Activated CD4-positive, CD25-positive, alpha-beta regulatory T cell treated with anti-CD3 and anti-CD28 coated beads, Interleukin-2, amount 50 U/mL, for 24 hours (primary cell): ENCODE measurements at regions not wholly inside any gene's neighbourhood (a gene's known extent, or its start where the extent isn't known, plus 50 kb on each side); places are given as distances from the start of the nearest gene placed in this dataset.
"Not testable (repeated sequence)": the region's sequence is repeated elsewhere in the genome, so short reads cannot be mapped to it uniquely, and the experiment has no call there.

Source experiments
- ATAC-seq, 2 donors: fragments of 150-1000 bp; cut with Tn5 transposase; one replicate each; pipeline ENCODE4 v1.10.0; 2021; ENCODE audit warnings: mild to moderate bottlenecking in 1 of 2, moderate library complexity in 1 of 2

DNA sequence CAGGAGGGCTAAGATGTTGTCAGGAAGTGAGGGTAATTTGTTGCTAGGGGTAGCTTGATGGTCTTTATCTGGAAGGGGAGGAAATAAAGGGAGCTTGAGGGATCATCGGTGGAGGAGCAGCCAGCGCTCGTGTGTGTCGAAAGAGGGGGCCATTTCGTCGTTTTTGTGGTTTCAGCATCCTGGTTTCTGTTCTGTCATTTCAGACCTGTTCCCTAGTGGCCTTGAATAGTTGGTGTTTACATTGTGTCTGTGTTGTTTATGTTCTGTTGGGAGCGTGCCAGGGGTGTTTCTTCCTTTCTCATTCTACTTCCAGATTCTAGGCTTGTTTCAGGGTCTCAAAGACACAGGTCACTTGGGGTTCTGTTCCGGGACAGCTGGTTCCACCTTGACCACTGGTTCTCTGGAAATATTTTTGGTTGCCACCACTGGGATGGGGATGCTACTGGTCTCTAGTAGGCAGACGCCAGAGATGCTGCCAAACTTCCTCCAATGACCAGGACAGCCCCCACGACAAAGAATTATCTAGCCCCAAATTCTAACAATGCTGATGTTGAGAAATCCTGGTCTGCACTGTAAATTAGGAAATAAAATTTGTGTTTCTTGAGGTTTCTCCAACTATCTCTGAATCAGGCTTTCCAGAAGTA is 113.9 kb upstream of the NAA20 start:
- ATAC-seq: peak in 1 of 2 donors; percentile 24

DNA sequence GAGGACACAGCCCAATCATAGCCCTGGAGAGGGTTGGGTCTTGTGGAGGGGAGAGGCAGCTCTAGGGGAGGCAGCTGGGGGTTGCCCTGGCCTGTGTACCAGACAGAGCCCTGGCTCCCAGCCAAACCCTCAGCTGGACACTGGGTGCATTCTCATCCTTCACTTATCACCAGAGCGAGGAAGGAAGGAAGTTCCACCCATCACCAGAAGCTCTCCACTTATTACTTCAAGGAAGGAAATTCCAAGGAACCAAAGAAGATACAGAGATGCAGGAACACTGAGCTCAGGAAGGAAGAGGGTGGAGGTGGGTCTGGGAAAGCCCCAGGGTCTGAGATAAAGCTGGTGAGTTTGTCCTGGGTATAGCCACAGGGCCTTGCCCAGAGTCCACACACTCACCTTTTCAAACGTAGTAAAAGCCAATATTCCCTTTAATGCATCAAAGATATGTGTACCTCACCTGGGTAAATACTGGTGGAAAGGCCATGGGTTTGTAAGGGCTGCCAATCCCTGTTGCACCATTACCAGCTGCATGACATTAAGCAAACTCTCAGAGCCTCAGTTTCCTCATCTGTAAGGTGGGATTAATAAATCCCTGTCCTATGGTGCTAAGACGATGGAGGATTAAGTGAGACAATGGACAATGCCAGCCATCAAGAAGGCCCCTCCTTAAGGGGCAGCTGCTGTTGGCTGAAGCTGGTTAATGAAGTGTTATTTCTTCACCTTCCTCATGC is 109.7 kb upstream of the NAA20 start:
- no peak for ATAC-seq

DNA sequence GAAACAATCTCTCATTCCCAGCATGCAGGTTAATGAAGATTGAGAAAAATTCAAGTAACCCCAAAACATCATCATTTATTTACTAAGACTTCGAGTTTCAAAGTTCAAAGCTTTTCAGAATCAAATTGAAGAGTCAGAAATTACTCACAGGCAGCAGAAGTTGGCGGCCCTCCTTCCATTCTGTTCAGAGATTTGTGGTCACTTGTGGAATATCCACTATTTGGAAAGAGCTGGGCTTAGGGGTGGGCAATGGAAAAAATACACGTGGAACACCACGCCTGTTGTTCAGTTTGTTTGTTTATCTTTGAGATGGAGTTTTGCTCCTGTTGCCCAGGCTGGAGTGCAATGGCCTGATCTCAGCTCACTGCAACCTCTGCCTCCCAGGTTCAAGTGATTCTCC is 108.6 kb upstream of the NAA20 start:
- no peak for ATAC-seq

DNA sequence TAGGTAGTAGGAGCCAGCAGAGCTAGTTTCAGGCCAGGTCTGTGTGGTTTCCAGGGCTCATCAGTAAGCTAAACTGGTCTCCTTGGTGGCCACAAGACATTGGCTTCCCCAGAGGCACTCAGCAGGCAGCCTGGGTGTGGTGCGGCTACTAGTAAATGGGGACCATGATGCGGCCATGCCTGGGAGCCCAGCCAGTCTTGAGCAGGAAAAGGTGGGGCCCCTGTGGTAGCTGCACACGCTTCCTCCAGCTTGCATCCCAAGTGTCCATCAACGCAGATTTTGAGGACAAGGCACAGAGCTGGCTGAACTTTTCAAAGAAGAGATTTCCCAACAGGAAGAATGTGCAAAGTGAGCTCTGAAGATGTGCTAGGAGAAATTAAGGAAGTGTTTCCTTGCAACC is 107.4 kb upstream of the NAA20 start:
- ATAC-seq: no peak

DNA sequence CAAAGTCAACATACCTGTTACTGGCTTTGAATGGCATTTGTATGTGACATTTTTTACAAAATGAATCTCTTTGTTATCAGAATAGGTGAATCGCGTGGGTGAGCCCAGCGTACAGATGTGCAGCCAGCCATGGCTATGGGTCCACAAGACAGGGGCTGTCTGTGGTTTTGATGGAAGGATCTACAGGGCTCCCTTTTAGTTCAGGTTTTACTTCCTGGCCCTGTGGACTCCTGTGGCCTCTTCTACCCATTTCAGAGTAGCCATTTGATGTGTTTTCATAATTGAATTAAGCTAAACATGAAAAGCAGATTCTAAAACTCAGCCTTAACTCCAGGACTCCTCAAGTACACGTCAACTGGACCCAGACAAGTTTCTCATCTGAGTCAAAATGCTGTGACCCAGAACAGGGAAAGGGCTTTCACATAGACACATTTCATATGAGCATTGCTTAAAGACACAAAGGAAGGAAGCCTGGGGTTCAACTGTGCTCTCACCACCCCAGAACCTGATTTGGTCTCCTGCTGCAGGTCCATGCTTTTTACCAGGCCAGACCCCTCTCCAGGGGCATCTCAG is 105.3 kb upstream of the NAA20 start:
- no peak for ATAC-seq

DNA sequence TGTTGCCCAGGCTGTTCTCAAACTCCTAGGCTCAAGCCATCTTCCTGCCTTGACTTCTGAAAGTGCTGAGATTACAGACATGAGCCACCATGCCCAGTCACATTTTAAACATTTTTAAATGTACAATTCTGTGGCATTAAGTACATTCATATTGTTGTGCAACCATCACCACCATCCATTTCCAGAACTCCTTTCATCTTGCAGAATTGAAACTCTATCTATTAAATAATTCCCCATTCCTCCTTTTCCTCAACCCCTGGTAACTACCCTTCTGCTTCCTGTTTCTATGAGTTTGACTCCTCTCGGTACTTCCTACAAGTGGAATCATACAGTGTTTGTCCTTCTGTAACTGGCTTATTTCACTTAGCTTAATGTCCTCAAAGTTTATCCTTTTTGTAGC is 103.8 kb upstream of the NAA20 start:
- ATAC-seq: no peak

DNA sequence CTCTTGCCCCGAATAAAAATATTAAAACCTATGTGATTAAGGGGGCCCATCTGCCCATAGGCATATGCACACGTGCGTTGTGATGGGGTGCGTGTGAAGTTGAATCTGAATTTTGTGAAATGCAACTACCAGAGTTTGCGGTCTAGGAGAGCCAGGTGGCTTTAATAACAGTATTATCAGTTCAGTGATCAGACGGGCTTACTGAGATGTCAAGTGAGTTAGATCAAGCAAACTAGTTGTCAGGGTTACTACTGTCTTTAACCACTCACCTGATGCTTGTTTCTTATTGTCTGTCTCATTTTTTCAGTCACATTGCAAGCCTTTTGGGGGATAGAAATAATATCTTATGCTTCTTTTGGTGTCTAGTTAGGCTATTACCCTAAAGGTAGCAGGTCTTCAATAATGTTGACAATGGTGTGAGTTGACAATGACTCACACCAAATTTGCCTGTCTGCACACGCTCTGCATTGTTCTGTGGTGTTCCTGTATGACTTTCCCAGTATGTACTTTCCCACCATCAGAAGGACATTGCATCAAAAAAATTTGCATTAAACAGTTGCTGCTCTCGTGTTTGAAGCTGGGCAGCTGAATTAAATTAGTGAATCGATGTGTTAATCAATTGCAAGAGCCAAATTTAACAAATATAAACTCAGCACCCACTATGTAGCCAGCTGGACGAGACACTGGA is 103.1 kb upstream of the NAA20 start:
- ATAC-seq: no peak

DNA sequence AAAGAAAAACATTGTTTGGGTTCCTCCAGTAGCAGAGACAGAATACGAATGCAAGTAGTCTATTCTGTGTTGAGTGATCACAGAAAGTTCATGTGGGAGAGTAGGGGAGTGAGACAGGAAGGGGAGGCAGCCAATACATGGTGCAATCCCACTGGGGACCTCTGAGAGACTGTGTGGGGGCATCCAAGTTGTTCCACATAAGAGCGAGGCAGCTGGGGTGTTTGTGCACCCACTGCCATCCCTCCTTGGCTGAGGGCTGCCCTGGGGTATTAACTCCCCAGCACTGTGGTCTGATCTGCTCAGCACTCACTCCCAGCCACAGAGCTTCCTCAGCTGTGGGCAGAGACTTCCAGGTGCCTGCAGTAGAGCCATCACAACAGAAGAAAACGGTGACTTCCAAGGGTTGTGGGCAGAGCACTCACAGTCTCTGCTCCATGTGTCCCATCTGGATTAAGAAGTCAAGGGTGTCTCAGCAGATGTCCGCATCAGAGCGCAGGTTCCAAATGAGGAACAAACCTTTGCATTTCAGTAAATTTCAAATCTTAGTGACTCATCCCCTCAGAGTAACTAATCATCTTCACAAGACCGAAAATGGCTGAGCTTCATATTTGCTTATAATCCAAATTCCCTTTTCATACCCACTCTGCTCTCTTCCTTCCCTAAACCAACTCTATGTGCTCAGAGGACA is 101.9 kb upstream of the NAA20 start:
- no peak for ATAC-seq

DNA sequence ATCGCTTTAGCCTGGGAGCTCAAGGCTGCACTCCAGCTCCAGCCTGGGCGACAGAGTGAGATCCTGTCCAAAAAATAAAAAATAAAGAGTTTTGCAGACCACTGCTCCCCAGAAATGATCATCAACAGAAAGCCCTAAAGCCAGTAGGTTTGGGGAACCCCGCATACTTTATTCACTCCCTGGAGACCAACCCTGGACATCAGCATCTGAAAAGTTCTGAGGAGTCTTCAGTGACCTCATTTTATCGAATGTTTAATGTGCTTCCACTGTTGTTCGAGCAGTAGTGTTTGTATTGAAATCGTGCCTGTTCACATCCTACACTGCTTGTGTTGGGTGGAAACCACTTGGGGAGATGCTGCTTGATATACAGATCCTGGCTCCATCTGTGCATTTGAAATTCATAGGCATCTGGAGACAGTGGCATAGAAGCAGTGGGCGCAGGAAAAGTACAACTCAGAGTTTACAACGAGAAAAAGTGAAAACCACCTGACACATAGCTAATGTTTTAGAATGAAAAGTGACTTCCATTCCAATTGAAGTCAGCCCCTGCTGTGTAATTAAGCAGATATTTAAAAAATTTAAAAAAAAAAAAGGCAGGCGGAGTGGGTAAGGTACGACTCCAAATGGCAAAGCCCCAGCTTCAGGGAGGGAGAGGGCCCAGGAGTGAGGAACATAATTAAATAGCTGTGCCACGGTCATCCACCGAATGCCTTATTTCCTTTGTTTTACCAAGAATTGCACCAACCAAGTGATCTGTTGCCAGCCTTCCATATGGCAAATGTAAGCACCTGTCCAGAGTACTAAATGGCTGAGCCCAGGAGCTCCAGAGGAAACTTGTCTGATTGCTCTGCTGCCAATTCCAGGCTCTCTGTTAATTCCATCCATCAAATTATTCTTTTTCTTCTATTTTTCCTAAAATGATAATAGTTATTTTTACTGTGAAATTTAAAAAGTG is 100.4 kb upstream of the NAA20 start:
- no peak for ATAC-seq

DNA sequence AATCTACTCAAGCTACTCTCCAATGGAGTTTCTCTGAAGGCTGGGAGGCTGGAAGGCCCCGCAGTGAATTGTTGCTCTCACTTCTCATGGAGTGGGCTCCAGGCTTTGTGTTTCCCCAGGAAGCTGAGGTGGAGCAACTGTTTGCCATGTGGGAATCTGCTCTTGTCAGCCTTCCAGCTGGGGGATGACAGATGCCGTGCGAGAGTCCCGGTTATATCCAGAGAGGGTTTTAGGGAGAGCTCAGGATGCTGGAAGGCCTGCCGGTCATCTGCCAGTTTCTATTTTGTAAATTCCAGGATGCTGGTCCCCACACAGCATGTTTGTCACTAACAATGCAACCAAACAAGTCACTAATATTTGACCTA is 98.2 kb upstream of the NAA20 start:
- no peak for ATAC-seq

DNA sequence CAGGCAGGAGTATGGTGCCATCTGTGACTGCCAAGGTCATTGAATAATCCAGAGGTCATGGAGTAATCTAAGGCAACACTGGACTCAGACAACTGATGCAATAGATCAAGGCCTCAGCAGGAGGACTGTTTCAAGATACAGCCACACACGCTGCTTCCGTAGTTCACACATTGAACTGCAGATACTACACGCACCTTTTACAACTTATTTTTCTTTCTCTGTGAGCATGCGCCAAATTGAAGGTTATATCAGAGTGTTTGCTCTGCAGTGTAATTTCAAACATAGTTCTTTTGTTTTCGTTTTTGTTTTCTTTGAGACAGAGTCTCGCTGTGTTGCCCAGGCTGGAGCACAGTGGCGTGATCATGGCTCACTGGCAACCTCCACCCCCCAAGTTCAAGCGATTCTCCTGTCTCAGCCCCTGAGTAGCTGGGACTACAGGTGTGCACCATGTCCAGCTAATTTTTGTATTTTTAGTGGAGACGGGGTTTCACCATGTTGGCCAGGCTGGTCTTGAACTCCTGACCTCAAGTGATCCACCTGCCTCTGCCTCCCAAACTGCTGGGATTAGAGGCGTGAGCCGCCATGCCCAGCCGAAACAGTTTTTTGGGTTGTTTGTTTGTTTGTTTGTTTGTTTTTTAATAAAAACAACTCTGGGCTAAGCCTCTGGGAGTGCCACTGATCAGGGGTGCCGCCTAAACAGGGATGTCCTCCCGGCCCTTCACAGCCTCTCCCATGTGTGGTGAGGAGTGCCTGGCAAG is 96.6 kb upstream of the NAA20 start:
- no peak for ATAC-seq

DNA sequence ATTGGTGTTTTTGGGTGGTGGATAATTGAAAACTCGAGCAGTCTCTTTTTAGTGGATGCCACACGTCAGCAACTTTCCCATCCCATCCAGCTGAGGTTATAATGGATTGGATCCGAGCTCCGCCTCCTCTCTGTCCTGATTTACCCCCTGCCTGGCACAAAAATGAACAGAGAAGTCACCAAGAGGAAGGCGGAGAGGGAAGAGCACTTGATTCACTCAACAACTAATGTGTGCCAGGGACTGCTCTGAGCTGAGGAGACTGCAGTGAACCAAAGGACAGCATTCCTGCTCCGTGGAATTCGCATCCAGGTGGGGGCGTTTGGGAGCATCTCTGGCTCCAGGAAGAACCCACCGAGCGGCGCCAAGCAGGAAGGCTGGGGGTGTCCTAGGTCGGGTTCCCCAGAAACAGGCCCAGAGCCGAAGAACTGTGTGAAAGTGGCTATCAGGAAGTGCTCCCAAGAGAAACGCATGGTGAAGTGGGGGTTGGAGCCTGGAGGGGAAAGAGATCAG is 95.8 kb upstream of the NAA20 start:
- ATAC-seq: no peak

DNA sequence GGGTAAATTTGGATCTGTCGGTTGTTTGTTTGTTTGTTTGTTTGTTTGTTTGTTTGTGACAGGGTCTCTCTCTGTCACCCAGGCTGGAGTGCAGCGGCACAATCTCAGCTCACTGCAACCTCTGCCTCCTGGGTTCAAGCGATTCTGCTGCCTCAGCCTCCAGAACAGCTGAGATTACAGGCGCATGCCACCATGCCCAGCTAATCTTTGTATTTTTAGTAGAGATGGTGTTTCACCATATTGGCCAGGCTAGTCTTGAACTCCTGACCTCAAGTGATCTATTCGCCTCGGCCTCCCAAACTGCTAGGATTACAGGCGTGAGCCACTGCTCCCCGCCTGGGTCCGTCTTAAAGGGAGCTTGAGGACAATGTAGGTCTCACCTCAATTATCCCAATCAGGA is 95.3 kb upstream of the NAA20 start:
- not testable (repeated sequence) for ATAC-seq

DNA sequence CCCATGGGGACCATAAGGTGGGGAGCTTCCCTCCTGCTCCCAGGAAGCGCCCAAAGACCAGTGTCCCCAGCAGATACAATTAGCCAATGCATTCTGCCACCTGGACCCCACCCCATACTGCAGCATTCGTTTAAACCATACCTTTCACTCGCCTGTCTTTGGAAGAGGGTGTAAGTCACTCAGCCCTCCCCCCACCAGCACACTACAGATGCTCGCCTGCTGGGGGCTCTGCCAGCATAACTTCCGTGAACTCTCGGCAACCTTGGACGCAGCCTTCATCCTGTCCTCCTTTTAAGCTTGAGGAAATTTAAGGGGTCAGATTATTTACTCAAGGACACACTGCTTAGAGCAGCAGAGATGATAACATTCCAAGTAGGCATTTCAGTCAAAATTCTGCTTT is 94.4 kb upstream of the NAA20 start:
- no peak for ATAC-seq

DNA sequence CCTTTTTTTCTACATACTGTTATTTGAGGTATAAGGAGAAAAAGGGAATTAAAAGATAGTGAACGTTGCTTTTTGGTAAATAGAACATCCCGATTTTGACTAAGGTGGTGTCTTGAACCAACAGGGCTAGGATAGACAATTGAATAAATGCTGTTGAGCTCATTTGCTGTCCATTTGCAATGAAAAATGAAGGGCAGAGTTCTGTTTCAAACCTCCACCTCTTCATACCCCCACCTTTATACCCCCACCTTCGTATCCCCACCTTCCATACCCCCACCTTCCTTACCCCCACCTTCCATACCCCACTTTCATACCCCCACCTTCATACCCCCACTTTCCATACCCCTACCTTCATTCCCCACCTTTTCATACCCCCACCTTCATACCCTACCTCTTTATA is 93.4 kb upstream of the NAA20 start:
- ATAC-seq: no peak

DNA sequence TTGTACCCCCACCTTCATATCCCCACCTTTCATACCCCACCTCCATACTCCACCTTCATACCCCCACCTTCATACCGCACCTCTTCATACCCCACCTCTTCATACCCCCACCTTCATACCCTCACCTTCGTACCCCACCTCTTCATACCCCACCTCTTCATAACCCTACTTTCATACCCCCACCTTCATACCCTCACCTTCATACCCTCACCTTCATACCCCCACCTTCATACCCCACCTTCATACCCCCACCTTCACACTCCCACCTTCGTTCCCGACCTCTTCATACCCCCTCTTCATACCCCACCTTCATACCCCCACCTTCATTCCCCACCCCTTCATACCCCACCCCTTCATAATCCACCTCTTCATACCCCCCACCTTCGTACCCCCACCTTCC is 92.9 kb upstream of the NAA20 start:
- ATAC-seq: no peak

DNA sequence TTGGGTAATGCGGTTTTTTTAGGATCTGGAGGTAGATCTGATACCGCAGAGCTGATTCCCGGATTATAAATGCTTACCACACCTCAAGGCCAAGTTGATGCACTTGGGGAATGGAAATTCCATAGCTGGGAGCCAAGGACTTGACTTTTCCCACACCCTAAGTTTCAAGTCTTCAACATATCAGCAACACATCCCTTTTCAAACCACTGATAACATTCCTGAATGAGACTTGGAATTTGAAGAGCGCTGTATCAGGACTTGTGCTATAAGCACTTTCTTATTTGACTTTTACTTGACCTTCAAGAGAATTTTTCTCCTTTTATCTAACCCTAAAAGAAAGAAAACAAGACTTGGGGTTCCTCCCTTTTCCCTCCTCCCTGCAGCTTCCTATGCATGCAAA is 90.6 kb upstream of the NAA20 start:
- ATAC-seq: no peak

DNA sequence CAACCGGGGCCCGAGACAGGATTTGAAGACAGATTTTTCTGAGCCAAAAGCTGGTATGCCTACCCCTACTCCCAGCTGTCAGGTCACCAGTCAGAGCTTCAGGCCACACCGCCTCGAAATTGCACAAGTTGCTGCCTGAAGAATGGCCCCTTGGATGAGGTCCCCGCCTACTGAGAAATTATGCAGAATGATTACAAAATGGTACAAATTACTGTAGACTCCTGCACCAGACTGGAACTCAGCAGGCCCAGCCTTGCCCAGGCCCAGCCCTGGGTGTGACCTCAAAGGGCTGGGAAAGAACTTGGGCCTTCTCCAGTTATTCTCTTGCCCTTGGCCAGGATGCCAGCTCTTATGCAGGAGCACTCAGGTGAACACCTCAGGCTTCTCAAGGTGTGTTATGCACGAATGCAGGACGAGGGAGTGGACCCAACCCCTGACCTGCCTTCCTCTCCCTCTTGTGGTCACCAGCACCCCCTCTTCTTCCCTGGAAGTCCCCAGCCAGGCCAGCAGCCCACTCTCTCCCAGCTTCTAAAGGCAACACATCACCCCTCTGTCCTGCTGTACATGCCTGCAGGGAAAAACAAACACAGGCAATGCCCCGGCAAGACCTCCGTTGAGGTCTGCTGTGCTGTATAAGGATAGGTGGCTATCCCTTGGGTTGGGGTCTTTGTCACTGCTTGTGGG is 88.7 kb upstream of the NAA20 start:
- no peak for ATAC-seq

DNA sequence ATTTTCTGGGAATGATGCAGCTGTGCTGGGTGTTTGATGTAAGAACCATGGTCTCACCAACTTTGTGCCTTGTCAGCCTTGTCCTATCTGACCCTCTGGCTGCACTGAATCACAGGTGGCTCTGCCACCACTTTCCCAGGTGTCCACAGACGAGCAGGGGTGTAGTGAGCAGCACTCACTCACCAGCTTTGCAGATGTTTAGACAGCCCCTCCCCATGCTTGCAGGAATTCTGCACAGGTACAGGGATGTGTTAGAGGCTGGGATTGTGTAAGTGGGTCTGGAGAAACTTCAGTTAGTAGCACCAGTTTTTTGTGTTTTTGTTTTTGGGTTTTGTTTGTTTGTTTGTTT is 88.2 kb upstream of the NAA20 start:
- ATAC-seq: no peak

DNA sequence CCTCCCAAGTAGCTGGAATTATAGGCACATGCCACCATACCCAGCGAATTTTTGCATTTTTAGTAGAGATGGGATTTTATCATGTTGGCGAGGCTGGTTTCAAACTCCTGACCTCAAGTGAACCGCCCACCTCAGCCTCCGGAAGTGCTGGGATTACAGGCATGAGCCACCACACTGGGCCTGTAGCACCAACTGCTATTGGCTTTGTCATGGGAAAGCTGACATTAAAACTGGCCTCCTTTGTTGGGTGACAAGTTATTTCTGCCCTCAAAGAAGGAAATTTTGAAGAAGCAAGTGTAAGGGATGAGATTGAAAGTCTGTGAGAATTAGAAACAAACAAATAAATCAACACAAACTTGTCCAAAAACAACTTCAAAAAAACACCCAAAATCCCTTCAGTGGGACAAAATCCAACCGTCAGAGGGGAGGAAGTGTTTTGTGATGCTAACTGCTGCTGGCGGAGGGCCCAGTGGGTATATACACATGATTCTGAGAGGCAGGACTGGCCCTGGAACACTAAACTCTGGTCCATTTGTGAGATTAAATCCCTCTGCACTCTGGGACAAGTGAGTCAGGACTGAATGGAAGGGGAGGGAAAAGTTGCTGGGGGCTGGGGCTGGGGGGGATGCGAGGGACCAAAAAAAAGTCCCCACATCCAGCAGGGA is 87.5 kb upstream of the NAA20 start:
- ATAC-seq: no peak
